22Rv1 (cell line): ENCODE measurements at regions not wholly inside any gene's neighbourhood (a gene's known extent, or its start where the extent isn't known, plus 50 kb on each side); places are given as distances from the start of the nearest gene placed in this dataset.

Experiments
- H3K27ac ChIP-seq: fragments of 450-650 bp; 2 replicates; pipeline ENCODE4 v1.5.1; 2017
- ZFX ChIP-seq: fragments of 450-650 bp; IDR thresholded peaks from 2 replicates; pipeline ENCODE4 v1.6.1; 2017; ENCODE audit warnings: antibody characterized with exemption, borderline replicate concordance
- TF ChIP-seq, protein P1 (sequence below): fragments of 450-650 bp; IDR thresholded peaks from 2 replicates; pipeline ENCODE4 v1.5.1; 2017; ENCODE audit warnings: mild to moderate bottlenecking

DNA sequence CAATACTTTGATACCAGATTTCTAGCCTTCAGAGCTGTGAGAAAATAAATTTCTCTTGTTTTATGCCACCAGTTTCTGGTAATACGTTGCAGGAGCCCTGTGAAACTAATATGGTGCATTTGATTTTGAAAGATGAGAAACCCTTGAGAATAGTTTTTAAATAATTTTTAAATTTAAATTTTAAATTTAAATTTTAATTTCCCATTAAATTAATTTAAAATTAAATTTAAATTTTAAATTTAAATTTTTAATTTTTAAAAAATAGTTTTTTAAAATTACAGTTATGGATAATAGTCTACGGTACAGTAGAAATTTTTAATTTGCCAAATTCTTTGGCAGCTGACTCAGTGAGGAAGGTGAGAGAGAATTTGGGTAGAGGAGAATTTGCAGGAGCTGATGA is 68.6 kb upstream of the SLC24A3 start:
- TF ChIP-seq, protein P1, sequence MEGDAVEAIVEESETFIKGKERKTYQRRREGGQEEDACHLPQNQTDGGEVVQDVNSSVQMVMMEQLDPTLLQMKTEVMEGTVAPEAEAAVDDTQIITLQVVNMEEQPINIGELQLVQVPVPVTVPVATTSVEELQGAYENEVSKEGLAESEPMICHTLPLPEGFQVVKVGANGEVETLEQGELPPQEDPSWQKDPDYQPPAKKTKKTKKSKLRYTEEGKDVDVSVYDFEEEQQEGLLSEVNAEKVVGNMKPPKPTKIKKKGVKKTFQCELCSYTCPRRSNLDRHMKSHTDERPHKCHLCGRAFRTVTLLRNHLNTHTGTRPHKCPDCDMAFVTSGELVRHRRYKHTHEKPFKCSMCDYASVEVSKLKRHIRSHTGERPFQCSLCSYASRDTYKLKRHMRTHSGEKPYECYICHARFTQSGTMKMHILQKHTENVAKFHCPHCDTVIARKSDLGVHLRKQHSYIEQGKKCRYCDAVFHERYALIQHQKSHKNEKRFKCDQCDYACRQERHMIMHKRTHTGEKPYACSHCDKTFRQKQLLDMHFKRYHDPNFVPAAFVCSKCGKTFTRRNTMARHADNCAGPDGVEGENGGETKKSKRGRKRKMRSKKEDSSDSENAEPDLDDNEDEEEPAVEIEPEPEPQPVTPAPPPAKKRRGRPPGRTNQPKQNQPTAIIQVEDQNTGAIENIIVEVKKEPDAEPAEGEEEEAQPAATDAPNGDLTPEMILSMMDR, result no peak
- no peak overlapping the region for H3K27ac ChIP-seq

GRCh38 chr20:19161336-19161735 is 51.1 kb upstream of the SLC24A3 start:
- no peak overlapping the region for H3K27ac ChIP-seq
- TF ChIP-seq, protein P1, result no peak
- TF ChIP-seq ZFX, result no peak
